ENCODE measurements at regions not wholly inside any gene's neighbourhood (a gene's known extent, or its start where the extent isn't known, plus 50 kb on each side); places are given as distances from the start of the nearest gene placed in this dataset.

- DNase-seq = no peak
Measured at GRCh38 chr14:36028218-36028617, 148.3 kb downstream of the PTCSC3 start.

- DNase-seq = no peak
Measured at GRCh38 chr14:36027354-36027753, 149.2 kb downstream of the PTCSC3 start.

GRCh38 chr14:36022765-36023410 is 153.6 kb downstream of the PTCSC3 start:
- no peak for DNase-seq

- no peak for DNase-seq
Measured at GRCh38 chr14:36021591-36022320, 154.8 kb downstream of the PTCSC3 start.

DNA sequence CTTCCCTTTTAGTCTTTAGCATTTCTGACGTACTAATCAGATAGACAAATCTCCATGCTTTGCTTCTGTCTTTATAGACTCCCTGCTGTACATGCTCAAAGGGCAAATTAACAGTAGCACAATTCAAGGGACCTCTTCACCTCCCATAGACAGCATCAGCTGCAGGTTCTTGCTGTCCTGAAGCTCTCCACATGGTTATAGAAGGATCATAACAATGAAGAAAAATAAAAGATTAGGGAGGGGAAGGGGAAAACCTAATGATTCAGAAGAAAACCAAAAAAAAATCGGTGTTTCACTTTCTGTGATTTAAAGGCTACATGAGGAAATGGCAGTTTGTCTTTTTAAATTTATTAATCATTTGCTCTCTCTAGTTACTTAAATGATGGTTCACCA is 155.5 kb downstream of the PTCSC3 start:
- DNase-seq = no peak

GRCh38 chr14:36020120-36021029 is 156.1 kb downstream of the PTCSC3 start:
- DNase-seq = no peak

DNA sequence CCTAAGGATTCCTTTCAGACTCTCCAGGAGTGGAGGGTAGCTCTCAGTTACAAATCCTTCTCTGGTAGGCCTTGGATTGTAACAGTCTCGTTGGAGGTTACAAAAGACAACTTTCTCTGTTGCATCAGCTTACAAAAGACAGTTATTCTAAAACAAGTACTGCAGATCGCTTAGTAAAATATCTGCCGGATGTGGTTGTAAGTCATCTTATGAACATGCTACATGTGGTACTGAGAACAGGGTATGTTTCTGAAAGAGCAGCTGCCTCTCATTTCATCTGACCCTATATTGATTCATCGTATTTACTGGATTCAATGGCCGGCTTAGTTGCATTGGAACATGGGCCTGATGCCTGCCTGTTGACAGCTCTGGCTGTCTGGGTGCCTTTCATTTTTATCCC is 157.4 kb downstream of the PTCSC3 start:
- no peak for DNase-seq

GRCh38 chr14:36014236-36014635 is 162.3 kb downstream of the PTCSC3 start:
- DNase-seq = no peak

DNA sequence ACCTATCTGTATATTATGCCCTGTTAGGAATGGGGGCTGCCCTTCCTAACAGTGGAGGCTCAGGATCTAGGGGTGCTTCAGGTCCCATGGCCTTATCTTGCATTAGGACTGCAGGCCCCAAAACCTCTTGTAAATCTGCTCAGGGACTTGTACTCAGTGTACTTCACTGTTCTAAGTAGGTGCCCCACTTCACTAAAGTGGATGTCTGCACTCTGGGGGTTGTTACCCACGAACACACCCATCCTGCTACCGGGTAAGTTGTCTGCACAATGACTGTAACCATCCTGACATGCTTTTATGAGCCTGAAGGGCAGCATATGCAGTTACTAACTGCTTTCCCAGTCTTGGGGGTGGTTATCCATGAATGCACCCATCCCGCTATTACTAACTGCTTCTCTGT is 163.0 kb downstream of the PTCSC3 start:
- DNase-seq = no peak

DNA sequence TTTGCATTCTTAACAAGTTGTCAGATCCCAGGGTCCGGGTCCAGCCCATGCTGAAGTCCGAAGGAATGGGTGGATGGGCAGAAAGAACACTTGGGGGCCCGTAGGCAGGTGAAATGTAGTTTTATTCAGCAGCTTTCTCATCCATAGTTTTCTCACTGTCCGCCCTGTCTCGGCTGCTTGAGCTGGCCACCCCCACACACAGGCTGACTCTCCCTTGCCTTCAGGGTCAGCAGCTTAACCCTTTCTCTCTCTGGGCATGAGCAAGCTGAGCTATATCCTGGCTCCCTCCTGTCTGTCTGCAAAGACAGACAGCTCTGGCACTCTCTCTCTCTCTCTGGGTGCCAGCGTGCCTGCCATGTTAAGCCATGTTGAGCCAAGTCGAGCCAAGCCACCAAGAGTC is 163.9 kb downstream of the PTCSC3 start:
- DNase-seq = no peak

DNA sequence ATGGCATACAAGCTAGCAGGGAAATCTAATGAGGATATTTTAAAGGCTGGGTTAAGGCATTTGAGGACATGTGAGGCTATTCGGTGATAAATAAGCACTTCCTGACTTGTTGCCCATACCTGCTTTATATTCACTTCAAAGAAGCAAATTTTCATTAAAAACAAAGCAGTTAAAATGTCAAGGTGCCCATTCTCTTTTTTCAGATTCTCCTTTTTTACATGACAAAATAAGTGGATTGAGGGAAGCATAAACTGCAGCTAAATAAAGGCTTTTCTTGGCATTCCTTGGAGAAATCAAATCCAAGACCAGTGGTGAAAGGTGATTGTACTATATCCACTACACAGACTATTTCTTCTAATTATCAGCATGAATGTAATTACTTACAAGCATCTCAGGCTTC is 166.9 kb downstream of the PTCSC3 start:
- DNase-seq = no peak

DNA sequence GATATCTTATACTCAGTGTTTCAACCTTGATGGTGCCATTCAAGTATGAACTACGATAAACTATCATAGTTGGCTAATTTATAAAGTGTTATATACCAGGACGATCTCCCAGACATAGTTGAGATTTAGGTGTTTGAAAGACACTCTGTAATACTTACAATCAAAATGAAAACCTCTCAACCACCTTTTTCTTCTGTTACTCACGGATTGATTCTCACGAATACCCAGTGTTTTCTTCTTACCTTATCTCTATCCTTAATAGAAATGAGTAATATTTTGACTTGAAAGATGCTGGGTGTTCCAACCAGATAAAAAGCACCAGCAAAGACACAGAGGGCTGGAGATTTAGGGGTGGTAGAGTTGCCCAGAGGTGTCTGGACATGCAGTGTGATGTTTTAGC is 169.9 kb downstream of the PTCSC3 start:
- DNase-seq = no peak

DNA sequence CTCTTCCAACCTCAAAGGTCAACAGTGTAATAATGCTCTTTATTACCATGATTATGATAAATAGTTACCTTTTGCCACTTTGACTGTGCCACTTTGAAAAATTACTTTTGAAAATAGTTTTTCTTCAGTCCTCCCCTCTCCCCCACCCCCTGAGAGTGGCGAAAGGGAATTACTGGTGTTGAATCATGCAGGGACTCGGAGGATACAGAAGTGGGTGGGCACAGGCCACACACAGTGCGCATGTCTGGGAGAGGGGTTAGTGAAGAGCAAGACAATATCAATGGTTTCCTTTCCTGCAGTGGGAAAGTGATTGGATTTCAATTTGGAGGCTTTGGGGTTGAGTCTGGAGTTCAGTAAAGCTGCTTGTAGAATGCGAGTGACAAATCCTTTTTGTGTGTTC is 170.9 kb downstream of the PTCSC3 start:
- no peak for DNase-seq

GRCh38 chr14:36001936-36002335 is 174.6 kb downstream of the PTCSC3 start:
- DNase-seq = no peak

GRCh38 chr14:35999294-35999693 is 173.2 kb downstream of the BRMS1L start:
- DNase-seq = no peak

DNA sequence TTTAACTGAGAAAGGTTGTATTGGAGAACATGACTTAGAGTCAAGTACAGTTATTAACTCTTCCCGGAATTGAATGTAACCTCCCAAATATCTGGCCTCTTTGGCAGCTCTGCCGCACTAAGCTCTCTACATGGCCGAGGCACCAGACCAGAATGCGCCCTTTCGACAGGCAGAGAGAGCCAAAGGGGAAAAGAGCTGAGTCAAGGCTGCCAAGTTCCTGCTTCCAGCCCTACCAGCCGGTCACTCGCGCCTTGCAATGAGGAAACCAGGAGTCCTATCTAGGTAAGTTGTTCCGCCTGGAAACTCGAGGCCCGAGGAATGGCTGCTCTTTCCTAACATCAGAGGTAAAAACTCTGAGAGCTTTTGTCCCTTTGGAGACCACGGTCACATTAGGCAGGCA is 172.2 kb downstream of the BRMS1L start:
- DNase-seq = no peak

DNA sequence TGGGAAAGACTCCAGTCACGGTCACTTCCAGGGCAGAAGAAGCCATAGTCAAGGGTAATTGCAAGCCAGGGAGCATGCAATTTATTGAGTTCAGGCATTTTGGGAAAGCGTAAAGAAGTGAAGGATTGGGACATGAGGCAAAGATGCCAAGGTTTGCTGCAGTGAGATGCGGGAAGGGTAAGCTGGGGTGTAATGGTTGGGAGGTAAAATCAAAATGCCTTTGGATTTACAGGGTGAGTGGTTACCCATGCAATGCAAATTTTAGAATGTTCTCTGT is 167.5 kb downstream of the BRMS1L start:
- no peak for DNase-seq

- no peak for DNase-seq
Measured at GRCh38 chr14:35992816-35993683, 166.9 kb downstream of the BRMS1L start.

GRCh38 chr14:35991356-35991755 is 165.2 kb downstream of the BRMS1L start:
- no peak for DNase-seq

DNA sequence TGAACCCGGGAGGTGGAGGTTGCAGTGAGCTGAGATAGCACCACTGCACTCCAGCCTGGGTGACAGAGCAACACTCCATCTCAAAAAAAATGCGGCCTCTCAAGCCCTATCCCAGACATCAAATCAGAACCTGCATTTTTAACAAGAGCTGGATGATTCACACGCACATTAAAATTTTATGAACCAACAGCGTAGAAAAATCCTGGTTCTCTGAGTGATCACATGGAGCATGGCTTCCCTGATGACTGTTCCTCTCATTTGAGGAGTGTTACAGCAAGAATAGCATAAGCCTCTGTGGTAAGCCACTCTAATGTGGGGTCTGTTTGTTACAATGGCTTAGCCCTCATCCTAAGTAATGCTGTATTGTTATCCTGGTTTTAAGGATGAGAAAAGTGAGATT is 163.6 kb downstream of the BRMS1L start:
- DNase-seq = no peak

DNA sequence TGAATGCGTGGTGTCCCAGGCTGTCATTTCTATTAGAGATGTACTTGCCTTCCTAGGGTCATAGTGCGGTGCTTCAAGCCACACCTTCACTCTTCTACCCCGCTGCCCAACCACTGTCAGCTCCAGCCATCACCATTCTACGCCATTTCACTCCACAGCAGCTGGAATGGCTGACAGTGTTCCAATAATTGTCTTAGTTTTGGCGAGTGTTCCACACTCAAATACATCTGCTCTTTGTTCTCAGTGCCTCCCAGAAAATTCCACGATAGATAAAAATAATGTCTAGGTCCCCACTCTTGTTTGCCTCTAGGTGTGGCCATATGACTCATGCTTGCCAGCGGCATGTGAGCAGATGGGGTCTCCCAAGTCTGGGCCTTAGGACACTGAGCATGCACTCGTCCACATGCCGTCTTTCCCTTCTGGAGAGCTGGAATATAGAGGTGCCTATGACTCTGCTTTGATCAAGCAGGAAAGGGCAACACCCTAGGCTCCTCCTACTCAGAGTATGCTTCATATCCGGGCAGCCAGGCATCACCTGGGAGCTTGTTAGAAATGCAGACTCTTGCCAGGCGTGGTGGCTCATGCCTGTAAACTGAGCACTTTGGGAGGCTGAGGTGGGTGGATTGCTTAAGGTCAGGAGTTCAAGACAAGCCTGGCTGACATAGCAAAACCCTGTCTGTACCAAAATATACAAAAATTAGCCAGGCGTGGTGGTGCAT is 163.0 kb downstream of the BRMS1L start:
- no peak for DNase-seq

GRCh38 chr14:35988550-35988949 is 162.4 kb downstream of the BRMS1L start:
- DNase-seq = no peak
